ENCODE measurements at regions not wholly inside any gene's neighbourhood (a gene's known extent, or its start where the extent isn't known, plus 50 kb on each side); places are given as distances from the start of the nearest gene placed in this dataset.

GRCh38 chr16:86891121-86891520, 312.8 kb downstream of the FOXL1 start:
- Mint-ChIP-seq H3K27ac (ENCODE audit: unreplicated experiment) (no peak overlapping the region), H3K27me3 (ENCODE audit: low read depth, unreplicated experiment) (peaks cover 27% of the 10 kb centered on the region), H3K4me3 (ENCODE audit: unreplicated experiment) (no peak overlapping the region), H3K36me3 (ENCODE audit: low read depth, unreplicated experiment) (no peaks in the 10 kb centered on the region), H3K9me3 (ENCODE audit: unreplicated experiment) (no peaks in the 10 kb centered on the region), H3K4me1 (ENCODE audit: low read depth, unreplicated experiment) (peaks cover 8% of the 10 kb centered on the region)
- Histone ChIP-seq H2AFZ (ENCODE audit: low read depth, low read length) (no peak overlapping the region), H3K27ac (ENCODE audit: low read depth, low read length) (no peak overlapping the region), H3K79me2 (ENCODE audit: insufficient read depth, low read length) (no peaks in the 10 kb centered on the region), H3K4me3 (ENCODE audit: insufficient read depth, low read depth, low read length) (no peak overlapping the region), H3K9me3 (ENCODE audit: insufficient read depth, low read depth, low read length) (no peaks in the 10 kb centered on the region), H4K20me1 (ENCODE audit: insufficient read depth, low read length) (no peaks in the 10 kb centered on the region), H3K36me3 (ENCODE audit: insufficient read depth, low read length) (no peaks in the 10 kb centered on the region), H3K27me3 (ENCODE audit: insufficient read depth, low read length) (no peaks in the 10 kb centered on the region), H3K4me2 (ENCODE audit: low read length) (no peak overlapping the region), H3K4me1 (ENCODE audit: insufficient read depth, low read length) (no peaks in the 10 kb centered on the region), H3K9ac (ENCODE audit: low read length) (no peak overlapping the region)
- DNase-seq (ENCODE audit: low read depth) (no peak), FAIRE-seq (no peak)
- TF ChIP-seq CTCF (IDR thresholded peaks at IDR 0.05; ENCODE audit: insufficient read depth, low read depth, low read length), result no peak
- no peak for TF ChIP-seq EZH2 (IDR thresholded peaks at IDR 0.05; ENCODE audit: insufficient read depth, low read length)

- DNase-seq (ENCODE audit: low read depth) (no peak), FAIRE-seq (no peak)
- Histone ChIP-seq H3K4me3 (ENCODE audit: insufficient read depth, low read depth, low read length) (no peak overlapping the region), H3K9ac (ENCODE audit: low read length) (no peak overlapping the region), H3K79me2 (ENCODE audit: insufficient read depth, low read length) (no peaks in the 10 kb centered on the region), H3K36me3 (ENCODE audit: insufficient read depth, low read length) (no peaks in the 10 kb centered on the region), H4K20me1 (ENCODE audit: insufficient read depth, low read length) (no peaks in the 10 kb centered on the region), H3K4me2 (ENCODE audit: low read length) (no peak overlapping the region), H3K9me3 (ENCODE audit: insufficient read depth, low read depth, low read length) (no peaks in the 10 kb centered on the region), H3K4me1 (ENCODE audit: insufficient read depth, low read length) (no peaks in the 10 kb centered on the region), H3K27me3 (ENCODE audit: insufficient read depth, low read length) (no peaks in the 10 kb centered on the region), H3K27ac (ENCODE audit: low read depth, low read length) (no peak overlapping the region), H2AFZ (ENCODE audit: low read depth, low read length) (no peak overlapping the region)
- H3K4me1 Mint-ChIP-seq (ENCODE audit: low read depth, unreplicated experiment), result peaks cover 7% of the 10 kb centered on the region
- no peak overlapping the region for H3K4me3 Mint-ChIP-seq (ENCODE audit: unreplicated experiment)
- no peaks in the 10 kb centered on the region for H3K36me3 Mint-ChIP-seq (ENCODE audit: low read depth, unreplicated experiment)
- no peak overlapping the region for H3K27ac Mint-ChIP-seq (ENCODE audit: unreplicated experiment)
- TF ChIP-seq EZH2 (IDR thresholded peaks at IDR 0.05; ENCODE audit: insufficient read depth, low read length), result no peak
- TF ChIP-seq CTCF (IDR thresholded peaks at IDR 0.05; ENCODE audit: insufficient read depth, low read depth, low read length), result no peak
- H3K9me3 Mint-ChIP-seq (ENCODE audit: unreplicated experiment), result no peaks in the 10 kb centered on the region
- H3K27me3 Mint-ChIP-seq (ENCODE audit: low read depth, unreplicated experiment), result peaks cover 31% of the 10 kb centered on the region
Measured at GRCh38 chr16:86891631-86892030, 313.3 kb downstream of the FOXL1 start.

GRCh38 chr16:86892509-86892908, 314.2 kb downstream of the FOXL1 start:
- Histone ChIP-seq H2AFZ (ENCODE audit: low read depth, low read length) (no peak overlapping the region), H3K27me3 (ENCODE audit: insufficient read depth, low read length) (no peaks in the 10 kb centered on the region), H3K27ac (ENCODE audit: low read depth, low read length) (no peak overlapping the region), H3K79me2 (ENCODE audit: insufficient read depth, low read length) (no peaks in the 10 kb centered on the region), H3K9me3 (ENCODE audit: insufficient read depth, low read depth, low read length) (no peaks in the 10 kb centered on the region), H3K36me3 (ENCODE audit: insufficient read depth, low read length) (no peaks in the 10 kb centered on the region), H3K4me3 (ENCODE audit: insufficient read depth, low read depth, low read length) (no peak overlapping the region), H3K4me1 (ENCODE audit: insufficient read depth, low read length) (no peaks in the 10 kb centered on the region), H3K9ac (ENCODE audit: low read length) (no peak overlapping the region), H3K4me2 (ENCODE audit: low read length) (no peak overlapping the region), H4K20me1 (ENCODE audit: insufficient read depth, low read length) (no peaks in the 10 kb centered on the region)
- H3K4me1 Mint-ChIP-seq (ENCODE audit: low read depth, unreplicated experiment), result peaks cover 3% of the 10 kb centered on the region
- TF ChIP-seq EZH2 (IDR thresholded peaks at IDR 0.05; ENCODE audit: insufficient read depth, low read length) (no peak), CTCF (IDR thresholded peaks at IDR 0.05; ENCODE audit: insufficient read depth, low read depth, low read length) (no peak)
- FAIRE-seq (no peak), DNase-seq (ENCODE audit: low read depth) (no peak)
- H3K36me3 Mint-ChIP-seq (ENCODE audit: low read depth, unreplicated experiment), result no peaks in the 10 kb centered on the region
- no peaks in the 10 kb centered on the region for H3K9me3 Mint-ChIP-seq (ENCODE audit: unreplicated experiment)
- H3K27me3 Mint-ChIP-seq (ENCODE audit: low read depth, unreplicated experiment), result peaks cover 38% of the 10 kb centered on the region
- H3K27ac Mint-ChIP-seq (ENCODE audit: unreplicated experiment), result no peak overlapping the region
- no peak overlapping the region for H3K4me3 Mint-ChIP-seq (ENCODE audit: unreplicated experiment)

All from astrocyte (in vitro differentiated cells and primary cell).